SK-N-SH treated with all-trans-retinoic acid at 6 μM for 48 hours (cell line): ENCODE measurements at regions not wholly inside any gene's neighbourhood (a gene's known extent, or its start where the extent isn't known, plus 50 kb on each side); places are given as distances from the start of the nearest gene placed in this dataset.

Experiments used
- ATAC-seq: fragments of 200-7000 bp; cut with Tn5 transposase; 3 replicates; pipeline ENCODE4 v1.9.1; 2020; ENCODE audit warnings: mild to moderate bottlenecking, moderate library complexity
- ARNTL ChIP-seq: fragments of 450-650 bp; formaldehyde crosslinking; IDR thresholded peaks from 2 replicates; pipeline ENCODE4 v1.5.0; 2020; ENCODE audit warnings: low read depth, mild to moderate bottlenecking, moderate library complexity, borderline replicate concordance
- CREB5 ChIP-seq: fragments of 250-450 bp; sonication (Bioruptor Pico); IDR thresholded peaks from 2 replicates; pipeline ENCODE4 v1.5.1; 2020; ENCODE audit warnings: low read depth, mild to moderate bottlenecking, moderate library complexity
- CSDC2 ChIP-seq: fragments of 250-450 bp; sonication (Bioruptor Pico); IDR thresholded peaks from 2 replicates; pipeline ENCODE4 v1.5.0; 2020; ENCODE audit warnings: mild to moderate bottlenecking, moderate library complexity
- ESRRG ChIP-seq: fragments of 250-450 bp; sonication (Bioruptor Pico); IDR thresholded peaks from 2 replicates; pipeline ENCODE4 v1.6.1; 2021; ENCODE audit warnings: mild to moderate bottlenecking
- GLIS3 ChIP-seq: fragments of 250-450 bp; sonication (Bioruptor Pico); IDR thresholded peaks from 2 replicates; pipeline ENCODE4 v1.5.0; 2020; ENCODE audit warnings: mild to moderate bottlenecking, moderate library complexity
- ISL1 ChIP-seq: fragments of 250-450 bp; sonication (Bioruptor Pico); IDR thresholded peaks from 2 replicates; pipeline ENCODE4 v2.1.2; 2022; ENCODE audit warnings: mild to moderate bottlenecking, moderate library complexity
- PATZ1 ChIP-seq: fragments of 250-450 bp; sonication (Bioruptor Pico); IDR thresholded peaks from 2 replicates; pipeline ENCODE4 v1.8.0; 2020; ENCODE audit warnings: mild to moderate bottlenecking, moderate library complexity, borderline replicate concordance
- PPARA ChIP-seq: fragments of 250-450 bp; sonication (Bioruptor Pico); IDR thresholded peaks from 2 replicates; pipeline ENCODE4 v1.5.0; 2020; ENCODE audit warnings: mild to moderate bottlenecking, borderline replicate concordance
- RARB ChIP-seq: fragments of 250-450 bp; sonication (Bioruptor Pico); IDR thresholded peaks from 2 replicates; pipeline ENCODE4 v1.8.0; 2021; ENCODE audit warnings: mild to moderate bottlenecking, moderate library complexity
- SNAI2 ChIP-seq: fragments of 250-450 bp; sonication (Bioruptor Pico); IDR thresholded peaks from 2 replicates; pipeline ENCODE4 v1.5.0; 2020; ENCODE audit warnings: mild to moderate bottlenecking, moderate library complexity
- TCF4 ChIP-seq: fragments of 250-450 bp; sonication (Bioruptor Pico); IDR thresholded peaks from 2 replicates; pipeline ENCODE4 v1.8.0; 2021; ENCODE audit warnings: mild to moderate bottlenecking, moderate library complexity, borderline replicate concordance
- TOX ChIP-seq: fragments of 250-450 bp; sonication (Bioruptor Pico); IDR thresholded peaks from 2 replicates; pipeline ENCODE4 v1.8.0; 2021; ENCODE audit warnings: mild to moderate bottlenecking, moderate library complexity, borderline replicate concordance
- TSHZ2 ChIP-seq: fragments of 250-450 bp; sonication (Bioruptor Pico); IDR thresholded peaks from 2 replicates; pipeline ENCODE4 v1.5.0; 2020; ENCODE audit warnings: mild to moderate bottlenecking, moderate library complexity
- ZC3H10 ChIP-seq: fragments of 250-450 bp; sonication (Bioruptor Pico); IDR thresholded peaks from 2 replicates; pipeline ENCODE4 v1.5.1; 2021; ENCODE audit warnings: mild to moderate bottlenecking, moderate library complexity
- ZFP3 ChIP-seq: fragments of 250-450 bp; sonication (Bioruptor Pico); IDR thresholded peaks from 2 replicates; pipeline ENCODE4 v1.5.0; 2020; ENCODE audit warnings: mild to moderate bottlenecking, moderate library complexity
- ZFP30 ChIP-seq: fragments of 450-650 bp; formaldehyde crosslinking; IDR thresholded peaks from 2 replicates; pipeline ENCODE4 v1.5.0; 2022; ENCODE audit warnings: mild to moderate bottlenecking, moderate library complexity
- ZNF8 ChIP-seq: fragments of 450-650 bp; formaldehyde crosslinking; IDR thresholded peaks from 2 replicates; pipeline ENCODE4 v1.5.0; 2020; ENCODE audit warnings: mild to moderate bottlenecking, moderate library complexity
- TF ChIP-seq, protein P1 (sequence below): fragments of 250-450 bp; sonication (Bioruptor Pico); IDR thresholded peaks from 2 replicates; pipeline ENCODE4 v1.5.1; 2021; ENCODE audit warnings: mild to moderate bottlenecking, moderate library complexity
- TF ChIP-seq, protein P2 (sequence below): fragments of 250-450 bp; sonication (Bioruptor Pico); IDR thresholded peaks from 2 replicates; pipeline ENCODE4 v1.8.0; 2021; ENCODE audit warnings: low read depth, mild to moderate bottlenecking, moderate library complexity, borderline replicate concordance

- TF ChIP-seq, protein P1, sequence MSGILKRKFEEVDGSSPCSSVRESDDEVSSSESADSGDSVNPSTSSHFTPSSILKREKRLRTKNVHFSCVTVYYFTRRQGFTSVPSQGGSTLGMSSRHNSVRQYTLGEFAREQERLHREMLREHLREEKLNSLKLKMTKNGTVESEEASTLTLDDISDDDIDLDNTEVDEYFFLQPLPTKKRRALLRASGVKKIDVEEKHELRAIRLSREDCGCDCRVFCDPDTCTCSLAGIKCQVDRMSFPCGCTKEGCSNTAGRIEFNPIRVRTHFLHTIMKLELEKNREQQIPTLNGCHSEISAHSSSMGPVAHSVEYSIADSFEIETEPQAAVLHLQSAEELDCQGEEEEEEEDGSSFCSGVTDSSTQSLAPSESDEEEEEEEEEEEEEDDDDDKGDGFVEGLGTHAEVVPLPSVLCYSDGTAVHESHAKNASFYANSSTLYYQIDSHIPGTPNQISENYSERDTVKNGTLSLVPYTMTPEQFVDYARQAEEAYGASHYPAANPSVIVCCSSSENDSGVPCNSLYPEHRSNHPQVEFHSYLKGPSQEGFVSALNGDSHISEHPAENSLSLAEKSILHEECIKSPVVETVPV (CRISPR knock-in tag): no peak
- TF ChIP-seq ARNTL: no peak
These were observed 356.0 kb downstream of the HDGFL1 start (continued) for GRCh38 chr6:22925304-22925835.

GRCh38 chr6:22925920-22926789, 356.8 kb downstream of the HDGFL1 start:
- TF ChIP-seq, protein P2, sequence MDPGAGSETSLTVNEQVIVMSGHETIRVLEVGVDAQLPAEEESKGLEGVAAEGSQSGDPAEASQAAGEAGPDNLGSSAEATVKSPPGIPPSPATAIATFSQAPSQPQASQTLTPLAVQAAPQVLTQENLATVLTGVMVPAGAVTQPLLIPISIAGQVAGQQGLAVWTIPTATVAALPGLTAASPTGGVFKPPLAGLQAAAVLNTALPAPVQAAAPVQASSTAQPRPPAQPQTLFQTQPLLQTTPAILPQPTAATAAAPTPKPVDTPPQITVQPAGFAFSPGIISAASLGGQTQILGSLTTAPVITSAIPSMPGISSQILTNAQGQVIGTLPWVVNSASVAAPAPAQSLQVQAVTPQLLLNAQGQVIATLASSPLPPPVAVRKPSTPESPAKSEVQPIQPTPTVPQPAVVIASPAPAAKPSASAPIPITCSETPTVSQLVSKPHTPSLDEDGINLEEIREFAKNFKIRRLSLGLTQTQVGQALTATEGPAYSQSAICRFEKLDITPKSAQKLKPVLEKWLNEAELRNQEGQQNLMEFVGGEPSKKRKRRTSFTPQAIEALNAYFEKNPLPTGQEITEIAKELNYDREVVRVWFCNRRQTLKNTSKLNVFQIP: no peak
- TF ChIP-seq ZFP3 (CRISPR knock-in tag) (no peak), ZNF8 (no peak), TCF4 (no peak), ZFP30 (no peak), PATZ1 (CRISPR knock-in tag) (no peak), ZC3H10 (CRISPR knock-in tag) (no peak), ESRRG (CRISPR knock-in tag) (no peak), CSDC2 (CRISPR knock-in tag) (no peak), GLIS3 (CRISPR knock-in tag) (no peak), TSHZ2 (CRISPR knock-in tag) (no peak), RARB (no peak)
- peak; percentile 11; the same call in 2 of the 3 replicates for ATAC-seq

DNA sequence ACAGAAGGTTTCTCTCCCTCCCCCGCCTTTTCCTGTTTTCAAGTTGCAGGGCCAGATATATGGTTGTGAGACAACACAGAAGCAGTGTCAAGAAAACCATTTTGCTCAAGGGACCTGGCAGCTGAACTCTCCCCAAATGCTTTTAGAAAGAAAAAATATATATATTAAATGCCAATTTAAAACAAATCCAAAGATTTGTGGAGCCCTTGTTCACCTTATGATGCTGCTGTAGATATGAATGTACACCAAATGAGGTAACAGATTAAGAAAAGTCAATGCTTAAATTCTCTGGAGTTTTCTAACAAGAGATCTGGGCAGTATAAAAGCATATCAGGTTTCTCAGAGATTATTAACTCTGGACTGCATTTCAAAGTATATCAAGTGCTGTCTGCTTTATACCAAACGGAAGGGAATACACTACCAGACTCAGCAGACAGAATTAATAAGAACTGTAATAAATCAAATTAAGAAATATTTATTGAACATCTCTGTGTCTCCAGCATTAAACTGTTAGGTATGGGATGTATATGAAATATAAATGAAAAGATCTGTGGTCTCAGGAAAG, 357.5 kb downstream of the HDGFL1 start:
- ATAC-seq: peak; percentile 92
- TF ChIP-seq, protein P2: no peak
- TF ChIP-seq CSDC2 (CRISPR knock-in tag): no peak
- TF ChIP-seq TOX: peak; percentile 91
- peak; percentile 71; the same call in 1 of the 2 replicates for TF ChIP-seq CREB5 (CRISPR knock-in tag)
- no peak for TF ChIP-seq PPARA (CRISPR knock-in tag)
- TF ChIP-seq TSHZ2 (CRISPR knock-in tag): peak; percentile 87
- TF ChIP-seq PATZ1 (CRISPR knock-in tag): peak; percentile 67; the same call in 1 of the 2 replicates
- no peak for TF ChIP-seq SNAI2
- peak; percentile 86 for TF ChIP-seq TCF4
- peak; percentile 92 for TF ChIP-seq ISL1
